Adrenal gland (tissue), 5 donors: ENCODE measurements at regions not wholly inside any gene's neighbourhood (a gene's known extent, or its start where the extent isn't known, plus 50 kb on each side); places are given as distances from the start of the nearest gene placed in this dataset.

Experiments
- CTCF ChIP-seq, 6 experiments: fragments of 450-650 bp in 4 of 6; fragments of 200-600 bp in 2 of 6; sonication (generic) in 1 of 6; IDR thresholded peaks; 1 replicate in 5 of 6; 2 replicates in 1 of 6; pipeline versions ENCODE4 v1.5.1 to v1.8.0; 2016 to 2021; ENCODE audit warnings: antibody characterized with exemption in 6 of 6, mild to moderate bottlenecking in 2 of 6, moderate library complexity in 1 of 6
- POLR2A ChIP-seq, 2 donors: fragments of 450-650 bp; IDR thresholded peaks; one replicate each; pipeline ENCODE4 v1.6.1; 2017; ENCODE audit warnings: antibody characterized with exemption in 2 of 2, mild to moderate bottlenecking in 2 of 2, moderate library complexity in 1 of 2
- donor health status: DM: no; HTN: no; CAD: no.

- TF ChIP-seq CTCF (IDR thresholded peaks at IDR 0.05) (no peak), POLR2A (IDR thresholded peaks at IDR 0.05) (no peak)
Measured at GRCh38 chr10:109668154-109668665, 255.1 kb downstream of the XPNPEP1 start.
